Skeletal muscle tissue (tissue), 3 donors: ENCODE measurements at regions not wholly inside any gene's neighbourhood (a gene's known extent, or its start where the extent isn't known, plus 50 kb on each side); places are given as distances from the start of the nearest gene placed in this dataset.
"Not testable (repeated sequence)": the region's sequence is repeated elsewhere in the genome, so short reads cannot be mapped to it uniquely, and the experiment has no call there.

ENCODE experiments used
- H3K27ac ChIP-seq: one replicate; pipeline ENCODE4 v1.7.0; 2013; ENCODE audit warnings: mild to moderate bottlenecking, low read depth, low read length, inconsistent platforms
- H3K27me3 ChIP-seq, 3 donors: one replicate each; pipeline ENCODE4 v1.7.0; 2013; ENCODE audit warnings: low read length in 3 of 3; ENCODE audit not compliant: control insufficient read depth in 3 of 3, insufficient read depth in 3 of 3
- H3K36me3 ChIP-seq, 3 donors: one replicate each; pipeline ENCODE4 v1.7.0; 2013; ENCODE audit warnings: low read length in 3 of 3; ENCODE audit not compliant: control insufficient read depth in 3 of 3, insufficient read depth in 3 of 3
- H3K4me1 ChIP-seq, 3 donors: one replicate each; pipeline ENCODE4 v1.7.0; 2013; ENCODE audit warnings: low read length in 3 of 3, mild to moderate bottlenecking in 3 of 3; ENCODE audit not compliant: control insufficient read depth in 3 of 3, insufficient read depth in 3 of 3
- H3K4me3 ChIP-seq, 3 donors: one replicate each; pipeline ENCODE4 v1.7.0; 2013; ENCODE audit warnings: low read length in 3 of 3
- H3K9ac ChIP-seq, 3 donors: one replicate each; pipeline ENCODE4 v1.7.0; 2013; ENCODE audit warnings: low read length in 3 of 3, mild to moderate bottlenecking in 3 of 3, moderate library complexity in 2 of 3, low read depth in 1 of 3
- H3K9me3 ChIP-seq, 3 donors: one replicate each; pipeline ENCODE4 v1.7.0; 2013; ENCODE audit warnings: low read length in 3 of 3; ENCODE audit not compliant: control insufficient read depth in 3 of 3
- donor health status: Osteomylitis.

- H3K27ac ChIP-seq: no peak overlapping the region
- no peaks in the 10 kb centered on the region for H3K4me1 ChIP-seq
- H3K9me3 ChIP-seq: peaks cover 0 to 2% (median 0%) of the 10 kb centered on the region in 3 donors
- no peak overlapping the region for H3K4me3 ChIP-seq
- peaks cover 0 to 11% (median 0%) of the 10 kb centered on the region in 3 donors for H3K27me3 ChIP-seq
- H3K36me3 ChIP-seq: no peaks in the 10 kb centered on the region
- H3K9ac ChIP-seq: no peak overlapping the region
Observed at GRCh38 chr5:174971210-174971609, 246.8 kb downstream of the MSX2 start.

DNA sequence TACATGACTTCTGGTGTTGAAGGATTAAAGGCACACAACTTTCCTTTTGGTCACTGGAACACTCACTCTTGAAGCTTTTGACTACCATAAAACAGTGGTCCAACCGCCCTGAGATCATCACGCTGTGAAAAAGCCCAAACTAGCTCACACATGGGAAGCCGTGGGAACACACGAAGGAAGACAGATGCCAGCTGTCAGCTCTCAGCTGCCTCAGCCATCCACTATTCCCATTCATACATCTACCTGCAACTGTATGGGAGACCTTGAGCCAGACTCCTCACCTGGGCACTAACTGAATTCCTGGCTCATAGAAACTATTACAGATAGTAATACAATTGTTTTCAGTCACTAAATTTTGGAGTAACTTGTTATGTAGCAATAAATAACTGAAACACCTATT, 246.1 kb downstream of the MSX2 start:
- Histone ChIP-seq H3K4me1 (no peaks in the 10 kb centered on the region), H3K27ac (no peak overlapping the region), H3K4me3 (no peak overlapping the region), H3K27me3 (peaks cover 0 to 11% (median 0%) of the 10 kb centered on the region in 3 donors), H3K9me3 (peaks cover 0 to 5% (median under 1%) of the 10 kb centered on the region in 3 donors), H3K36me3 (no peaks in the 10 kb centered on the region), H3K9ac (no peak overlapping the region)

DNA sequence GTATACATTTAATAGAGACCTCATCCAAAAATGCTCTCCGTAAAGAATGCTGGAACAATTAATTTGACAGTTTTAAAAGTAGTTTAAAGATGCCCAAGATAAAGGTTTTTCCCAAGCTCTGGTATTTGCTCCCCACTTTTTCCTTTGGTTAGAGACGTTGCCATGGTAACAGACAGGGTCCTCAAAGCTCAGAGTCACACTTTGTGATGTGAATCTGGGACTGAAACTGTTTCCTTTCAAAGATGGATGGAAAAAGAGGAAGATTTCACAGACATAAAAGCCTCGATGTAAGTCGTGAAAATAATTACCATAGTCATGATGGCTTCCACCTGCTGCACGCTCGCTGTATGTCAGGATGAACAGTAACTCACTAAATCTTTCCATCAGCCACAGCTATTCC, 229.5 kb downstream of the MSX2 start:
- no peaks in the 10 kb centered on the region for H3K36me3 ChIP-seq
- H3K4me3 ChIP-seq: no peak overlapping the region
- no peaks in the 10 kb centered on the region for H3K4me1 ChIP-seq
- H3K9ac ChIP-seq: no peak overlapping the region
- peaks cover 0 to 5% (median 0%) of the 10 kb centered on the region in 3 donors for H3K27me3 ChIP-seq
- H3K9me3 ChIP-seq: no peaks in the 10 kb centered on the region
- H3K27ac ChIP-seq: no peak overlapping the region

DNA sequence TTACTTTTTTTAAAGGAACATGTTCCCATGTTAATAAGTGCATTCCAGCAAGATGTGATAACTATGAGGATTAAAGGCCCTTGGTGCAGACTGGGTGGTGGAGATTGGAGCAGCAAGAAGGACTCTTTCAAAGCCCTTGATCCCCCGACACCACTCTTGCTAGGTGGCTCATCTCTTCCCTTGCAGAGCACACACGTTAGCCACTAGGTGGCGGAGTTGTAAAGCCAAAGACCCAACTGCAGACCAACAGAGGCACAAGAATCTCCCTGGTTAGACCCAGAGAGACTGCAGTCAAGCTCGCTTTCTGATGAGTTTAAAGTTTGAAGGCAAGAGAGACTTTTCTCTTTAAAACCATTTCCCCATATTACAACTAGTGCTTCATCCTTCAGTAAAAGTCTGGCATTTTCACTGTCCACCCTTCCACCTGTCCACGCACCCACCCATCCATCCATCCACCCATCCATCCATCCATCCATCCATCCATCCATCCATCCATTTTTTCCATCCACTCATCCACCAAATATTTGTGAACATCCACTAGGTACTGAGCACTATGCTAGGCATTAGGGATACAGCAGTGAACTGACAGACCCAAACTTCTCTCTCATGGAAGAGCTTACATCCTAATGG, 226.9 kb downstream of the MSX2 start:
- H3K9ac ChIP-seq: no peak overlapping the region
- H3K4me1 ChIP-seq: no peaks in the 10 kb centered on the region
- no peak overlapping the region for H3K4me3 ChIP-seq
- H3K27me3 ChIP-seq: peaks cover 0 to 10% (median 0%) of the 10 kb centered on the region in 3 donors
- no peaks in the 10 kb centered on the region for H3K9me3 ChIP-seq
- no peak overlapping the region for H3K27ac ChIP-seq
- no peaks in the 10 kb centered on the region for H3K36me3 ChIP-seq

GRCh38 chr5:174947548-174947947, 223.2 kb downstream of the MSX2 start:
- no peaks in the 10 kb centered on the region for H3K36me3 ChIP-seq
- H3K4me3 ChIP-seq: no peak overlapping the region
- H3K4me1 ChIP-seq: no peaks in the 10 kb centered on the region
- H3K9ac ChIP-seq: no peak overlapping the region
- no peaks in the 10 kb centered on the region for H3K9me3 ChIP-seq
- H3K27ac ChIP-seq: no peak overlapping the region
- H3K27me3 ChIP-seq: peaks cover 0 to 7% (median 0%) of the 10 kb centered on the region in 3 donors

DNA sequence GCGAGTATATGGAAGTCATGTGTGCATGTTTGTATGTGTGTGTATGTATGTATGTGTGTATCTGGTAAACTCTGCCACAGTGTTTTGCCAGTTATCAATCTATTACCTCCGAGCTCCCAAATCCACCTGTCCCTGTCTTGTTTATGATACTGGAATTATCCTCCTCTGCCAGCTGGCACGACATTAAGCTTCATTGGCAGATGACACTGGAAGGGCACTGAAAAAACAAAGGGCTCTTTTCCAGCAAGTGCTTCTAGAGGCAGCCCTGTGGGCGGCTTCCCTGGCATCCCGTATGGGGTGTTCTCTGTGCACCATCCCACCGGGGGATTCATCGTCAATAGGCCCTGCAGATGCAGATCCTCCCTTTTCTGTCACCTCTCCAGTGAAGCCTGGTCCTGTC, 221.5 kb downstream of the MSX2 start:
- no peak overlapping the region for H3K27ac ChIP-seq
- no peaks in the 10 kb centered on the region for H3K4me1 ChIP-seq
- peaks cover 0 to 13% (median 0%) of the 10 kb centered on the region in 3 donors for H3K27me3 ChIP-seq
- H3K9me3 ChIP-seq: no peaks in the 10 kb centered on the region
- no peak overlapping the region for H3K9ac ChIP-seq
- no peaks in the 10 kb centered on the region for H3K36me3 ChIP-seq
- no peak overlapping the region for H3K4me3 ChIP-seq

- no peak overlapping the region for H3K4me3 ChIP-seq
- H3K27me3 ChIP-seq: peaks cover 0 to 17% (median 7%) of the 10 kb centered on the region in 3 donors
- no peak overlapping the region for H3K9ac ChIP-seq
- H3K9me3 ChIP-seq: no peaks in the 10 kb centered on the region
- no peak overlapping the region for H3K27ac ChIP-seq
- no peaks in the 10 kb centered on the region for H3K4me1 ChIP-seq
- H3K36me3 ChIP-seq: no peaks in the 10 kb centered on the region
Observed at GRCh38 chr5:174943785-174944184, 219.4 kb downstream of the MSX2 start.

- not testable (repeated sequence) for H3K9me3 ChIP-seq, H3K4me1 ChIP-seq, H3K36me3 ChIP-seq, H3K4me3 ChIP-seq, H3K9ac ChIP-seq, H3K27ac ChIP-seq
- H3K27me3 ChIP-seq: peaks cover 0 to 12% (median 7%) of the 10 kb centered on the region in 3 donors
Observed at GRCh38 chr5:174943002-174943401, 218.6 kb downstream of the MSX2 start.

DNA sequence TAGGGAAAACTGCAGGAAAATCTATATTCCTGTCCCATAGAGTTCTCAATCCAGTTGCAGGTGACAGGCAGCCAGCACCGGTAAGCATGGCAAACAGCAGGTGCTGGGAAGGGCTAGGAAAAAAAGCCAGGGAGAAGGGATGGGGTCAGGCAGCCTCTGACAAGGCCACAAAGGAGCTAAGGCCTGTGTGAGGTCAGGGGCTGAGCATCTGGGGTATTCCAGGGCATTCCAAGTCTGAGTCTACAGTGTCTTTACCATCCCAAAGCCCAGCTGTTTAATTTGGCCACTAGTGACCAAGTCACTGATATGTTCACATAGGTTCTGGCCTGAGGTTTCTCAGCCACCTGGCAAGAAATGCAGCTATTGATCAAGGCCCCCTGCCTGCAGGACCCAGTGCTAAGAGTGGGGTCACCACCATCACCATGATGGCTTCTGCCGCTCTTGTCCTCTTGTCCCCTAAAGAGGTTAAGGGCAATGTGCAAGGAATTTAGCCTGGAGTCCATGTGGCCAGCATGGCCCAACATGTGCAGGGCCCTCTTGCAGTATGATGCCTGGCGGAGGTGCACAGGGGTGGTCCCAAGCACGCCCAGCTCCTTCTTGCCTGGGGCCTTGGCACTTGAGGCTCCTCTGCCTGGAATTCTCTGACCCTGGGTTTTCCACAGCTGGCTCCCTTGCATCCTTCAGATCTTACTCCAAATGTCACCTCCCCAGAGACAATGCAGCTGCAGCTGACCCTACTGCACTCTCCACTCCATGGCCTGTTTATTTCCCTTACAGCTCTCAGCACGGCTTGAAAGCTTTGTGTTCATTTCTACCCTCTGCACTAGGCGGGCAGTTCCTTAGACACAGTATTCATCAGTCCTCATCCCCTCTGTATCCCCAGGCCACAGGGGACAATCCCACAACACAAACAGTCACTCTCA, 213.1 kb downstream of the MSX2 start:
- Histone ChIP-seq H3K36me3 (no peaks in the 10 kb centered on the region), H3K27ac (no peak overlapping the region), H3K4me3 (no peak overlapping the region), H3K9ac (no peak overlapping the region), H3K4me1 (no peaks in the 10 kb centered on the region), H3K27me3 (peaks cover 0 to 12% (median 7%) of the 10 kb centered on the region in 3 donors), H3K9me3 (peaks cover 0 to 3% (median 2%) of the 10 kb centered on the region in 3 donors)

DNA sequence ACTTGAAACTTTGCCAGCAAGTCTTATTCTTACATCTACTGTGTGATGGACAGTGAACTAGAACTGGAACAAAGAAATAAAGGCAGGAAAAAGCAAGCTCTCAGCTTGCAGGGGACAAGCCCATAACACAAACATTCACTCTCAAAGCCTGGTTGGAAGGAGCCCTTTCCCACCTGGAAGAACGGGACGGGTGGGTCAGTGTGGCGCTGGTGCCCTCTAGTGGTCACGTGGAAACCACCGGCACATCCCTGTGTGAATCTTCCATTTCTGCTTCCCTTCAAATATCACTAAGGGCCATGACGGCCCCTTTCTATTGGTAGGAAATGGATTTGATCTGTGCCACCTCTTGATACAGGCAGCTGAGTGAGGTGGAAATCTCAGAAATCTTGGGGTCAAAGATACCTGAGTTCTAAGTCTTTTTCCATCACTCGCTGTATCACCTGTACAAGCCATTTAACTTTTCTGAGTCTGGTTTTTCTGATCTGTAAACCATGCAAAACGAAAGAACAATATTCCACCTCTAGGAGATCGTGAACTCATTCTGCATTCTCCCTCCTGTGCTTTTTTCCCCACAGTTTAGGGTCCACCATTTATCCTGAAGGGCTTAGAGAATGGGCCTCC, 211.6 kb downstream of the MSX2 start:
- peaks cover 0 to 7% (median 6%) of the 10 kb centered on the region in 3 donors for H3K27me3 ChIP-seq
- no peak overlapping the region for H3K9ac ChIP-seq
- H3K9me3 ChIP-seq: peaks cover 0 to 3% (median 2%) of the 10 kb centered on the region in 3 donors
- no peaks in the 10 kb centered on the region for H3K4me1 ChIP-seq
- no peak overlapping the region for H3K4me3 ChIP-seq
- H3K36me3 ChIP-seq: no peaks in the 10 kb centered on the region
- no peak overlapping the region for H3K27ac ChIP-seq
